H1 (cell line): ENCODE measurements at regions not wholly inside any gene's neighbourhood (a gene's known extent, or its start where the extent isn't known, plus 50 kb on each side); places are given as distances from the start of the nearest gene placed in this dataset.

ENCODE experiments used
- CTCF ChIA-PET: fragments of 300-600 bp; sonication (Branson Sonifier 250); formaldehyde crosslinking; loops from one replicate; lab custom pipeline; 2021; ENCODE audit not compliant: partially characterized antibody; lab: Charles Lee
- POLR2A ChIA-PET: fragments of 300-600 bp; sonication (Branson Sonifier 250); formaldehyde crosslinking; loops from one replicate; lab custom pipeline; 2021; ENCODE audit warnings: inconsistent platforms; ENCODE audit not compliant: partially characterized antibody; lab: Charles Lee
- DNase-seq, 2 experiments: peaks; one replicate each; pipeline versions ENCODE4 v3.0.0 to v3.0.0-alpha.2; 2010 to 2022; ENCODE audit warnings: low spot score in 2 of 2, low read depth in 1 of 2, mixed read lengths in 1 of 2
- FAIRE-seq: peaks from 2 replicates; lab custom pipeline; 2011; peaks lifted over from hg19 to GRCh38; lab: Jason Lieb, UNC
- H2AFZ ChIP-seq: 2 replicates; pipeline ENCODE4 v1.8.1; 2012; ENCODE audit warnings: low read length, inconsistent platforms
- H2AK5ac ChIP-seq: 2 replicates; pipeline ENCODE4 v1.6.1; 2013; ENCODE audit warnings: low read depth, low read length
- H2BK120ac ChIP-seq: replicated peaks from 2 replicates; pipeline ENCODE3; 2013; ENCODE audit warnings: low read depth, low read length, inconsistent platforms
- H2BK12ac ChIP-seq: 2 replicates; pipeline ENCODE4 v1.6.1; 2013; ENCODE audit warnings: low read depth, low read length
- H2BK15ac ChIP-seq: 2 replicates; pipeline ENCODE4 v1.6.1; 2013; ENCODE audit warnings: low read length
- H2BK20ac ChIP-seq: 2 replicates; pipeline ENCODE4 v1.6.1; 2013; ENCODE audit warnings: low read length
- H2BK5ac ChIP-seq: 2 replicates; pipeline ENCODE4 v1.6.1; 2013; ENCODE audit warnings: low read depth, low read length
- H3K14ac ChIP-seq: 2 replicates; pipeline ENCODE4 v1.6.1; 2013; ENCODE audit warnings: inconsistent platforms; ENCODE audit not compliant: insufficient read length
- H3K18ac ChIP-seq: 2 replicates; pipeline ENCODE4 v1.6.1; 2013; ENCODE audit warnings: low read length; ENCODE audit errors: extremely low read depth
- H3K23ac ChIP-seq: 2 replicates; pipeline ENCODE4 v1.6.1; 2013; ENCODE audit warnings: inconsistent platforms; ENCODE audit not compliant: insufficient read length
- H3K23me2 ChIP-seq: 2 replicates; pipeline ENCODE4 v1.6.1; 2013; ENCODE audit warnings: low read depth, low read length
- H3K27ac ChIP-seq: 2 replicates; pipeline ENCODE4 v1.6.1; 2011; ENCODE audit warnings: low read depth, low read length, inconsistent platforms
- H3K27me3 ChIP-seq, 4 experiments: replicated peaks in 1 of 4; 1 replicate in 1 of 4; 2 replicates in 3 of 4; pipeline versions ENCODE4 v1.6.1 to v1.8.1; 2011 to 2013; ENCODE audit warnings: low read length in 3 of 4, mild to moderate bottlenecking in 3 of 4, inconsistent platforms in 2 of 4, mixed read lengths in 2 of 4, moderate library complexity in 1 of 4; ENCODE audit not compliant: control insufficient read depth in 3 of 4, insufficient read depth in 3 of 4; ENCODE audit errors: extremely low read depth in 1 of 4
- H3K36me3 ChIP-seq, 4 experiments: 2 replicates each; pipeline versions ENCODE4 v1.6.1 to v1.8.1; 2011 to 2013; ENCODE audit warnings: mild to moderate bottlenecking in 4 of 4, low read length in 3 of 4, moderate library complexity in 2 of 4, control low read depth in 1 of 4, inconsistent platforms in 1 of 4; ENCODE audit not compliant: insufficient read depth in 4 of 4, control insufficient read depth in 2 of 4
- H3K4ac ChIP-seq: replicated peaks from 2 replicates; pipeline ENCODE3; 2013; ENCODE audit warnings: low read length, low read depth, mixed read lengths, inconsistent platforms; ENCODE audit not compliant: insufficient read length
- H3K4me1 ChIP-seq, 4 experiments: replicated peaks in 1 of 4; 1 replicate in 1 of 4; 2 replicates in 3 of 4; pipeline versions ENCODE4 v1.6.1 to v1.8.1; 2011 to 2013; ENCODE audit warnings: low read length in 3 of 4, inconsistent platforms in 2 of 4, mixed read lengths in 1 of 4; ENCODE audit not compliant: insufficient read depth in 4 of 4, control insufficient read depth in 3 of 4
- H3K4me2 ChIP-seq, 2 experiments: 2 replicates each; pipeline versions ENCODE4 v1.6.1 to v1.8.1; 2011 to 2013; ENCODE audit warnings: low read depth in 2 of 2, low read length in 2 of 2, control low read depth in 1 of 2, inconsistent platforms in 1 of 2, mild to moderate bottlenecking in 1 of 2; ENCODE audit not compliant: insufficient read depth in 1 of 2
- H3K4me3 ChIP-seq, 4 experiments: fragments of 200-600, 300-600 bp in 1 of 4; sonication (generic), shearing (Covaris generic), sonication (Bioruptor Twin) in 1 of 4; 2 replicates each; pipeline versions ENCODE4 v1.5.1 to v1.8.1; 2011 to 2016; ENCODE audit warnings: low read length in 4 of 4, low read depth in 3 of 4, control low read depth in 2 of 4, inconsistent platforms in 2 of 4, mild to moderate bottlenecking in 2 of 4, mixed read lengths in 1 of 4, moderate library complexity in 1 of 4; ENCODE audit not compliant: insufficient read depth in 2 of 4; ENCODE audit errors: extremely low read depth in 1 of 4
- H3K56ac ChIP-seq: replicated peaks from 2 replicates; pipeline ENCODE3; 2013; ENCODE audit warnings: low read depth, mild to moderate bottlenecking, mixed read lengths, low read length, inconsistent platforms; ENCODE audit not compliant: insufficient read length
- H3K79me1 ChIP-seq: 2 replicates; pipeline ENCODE4 v1.6.1; 2013; ENCODE audit warnings: low read depth, low read length, control low read depth
- H3K79me2 ChIP-seq, 2 experiments: 2 replicates each; pipeline versions ENCODE4 v1.6.1 to v1.8.1; 2012 to 2013; ENCODE audit warnings: low read length in 2 of 2, mild to moderate bottlenecking in 2 of 2, inconsistent platforms in 1 of 2; ENCODE audit not compliant: insufficient read depth in 2 of 2, control insufficient read depth in 1 of 2
- H3K9ac ChIP-seq, 4 experiments: replicated peaks in 1 of 4; 1 replicate in 1 of 4; 2 replicates in 3 of 4; pipeline versions ENCODE4 v1.6.1 to v1.8.1; 2011 to 2013; ENCODE audit warnings: low read depth in 3 of 4, low read length in 3 of 4, control low read depth in 2 of 4, mild to moderate bottlenecking in 2 of 4, moderate library complexity in 2 of 4, inconsistent platforms in 1 of 4; ENCODE audit errors: extremely low read depth in 1 of 4
- H3K9me3 ChIP-seq, 2 experiments: 2 replicates each; pipeline versions ENCODE4 v1.6.1 to v1.8.1; 2012 to 2013; ENCODE audit warnings: mild to moderate bottlenecking in 2 of 2, moderate library complexity in 2 of 2, control low read depth in 1 of 2, inconsistent platforms in 1 of 2, low read depth in 1 of 2, low read length in 1 of 2, mixed read lengths in 1 of 2; ENCODE audit not compliant: insufficient read depth in 2 of 2
- H4K20me1 ChIP-seq, 2 experiments: replicated peaks in 1 of 2; 2 replicates each; pipeline versions ENCODE3 to v1.8.1; 2011 to 2013; ENCODE audit warnings: inconsistent platforms in 2 of 2, low read length in 2 of 2, mild to moderate bottlenecking in 1 of 2; ENCODE audit not compliant: insufficient read depth in 2 of 2, control insufficient read depth in 1 of 2
- H4K5ac ChIP-seq: 2 replicates; pipeline ENCODE4 v1.6.1; 2013; ENCODE audit warnings: low read length, low read depth, mixed read lengths, inconsistent platforms; ENCODE audit not compliant: insufficient read length
- H4K8ac ChIP-seq: 2 replicates; pipeline ENCODE4 v1.8.0; 2013; ENCODE audit warnings: mild to moderate bottlenecking, moderate library complexity, low read length, inconsistent platforms; ENCODE audit not compliant: insufficient read depth; ENCODE audit errors: extremely low read depth
- H4K91ac ChIP-seq: replicated peaks from 2 replicates; pipeline ENCODE3; 2013; ENCODE audit warnings: low read length, mixed read lengths, inconsistent platforms; ENCODE audit not compliant: insufficient read length
- CBX5 ChIP-seq: fragments of 300-800, 300-1000 bp; sonication (generic); IDR thresholded peaks from 2 replicates; pipeline ENCODE4 v1.7.1; 2016; ENCODE audit warnings: antibody characterized with exemption, low read length, low read depth
- CHD2 ChIP-seq: IDR thresholded peaks from 2 replicates; pipeline ENCODE4 v1.6.1; 2012; ENCODE audit warnings: low read length, improper control_type of control experiment
- CREB1 ChIP-seq: IDR thresholded peaks from 2 replicates; pipeline ENCODE4 v1.6.1; 2012; ENCODE audit warnings: inconsistent platforms
- HDAC2 ChIP-seq, 2 experiments: fragments of 300-600 bp in 1 of 2; sonication (generic) in 1 of 2; IDR thresholded peaks; 2 replicates each; pipeline ENCODE4 v1.6.1; 2011 to 2012; ENCODE audit warnings: low read depth in 2 of 2, low read length in 2 of 2, mild to moderate bottlenecking in 2 of 2, moderate library complexity in 2 of 2, borderline replicate concordance in 1 of 2, inconsistent platforms in 1 of 2
- POLR2AphosphoS5 ChIP-seq: IDR thresholded peaks from 2 replicates; pipeline ENCODE4 v1.6.1; 2011; ENCODE audit warnings: low read depth, low read length
- RAD21 ChIP-seq, 2 experiments: IDR thresholded peaks in 1 of 2; conservative IDR thresholded peaks in 1 of 2; 2 replicates each; pipeline ENCODE4 v1.6.1; 2011; ENCODE audit warnings: low read depth in 2 of 2, low read length in 2 of 2, improper control_type of control experiment in 1 of 2, inconsistent platforms in 1 of 2, mild to moderate bottlenecking in 1 of 2, moderate library complexity in 1 of 2
- TAF1 ChIP-seq: IDR thresholded peaks from 2 replicates; pipeline ENCODE4 v1.6.1; 2011; ENCODE audit warnings: mild to moderate bottlenecking, low read depth, low read length
- TAF7 ChIP-seq: optimal IDR thresholded peaks from 2 replicates; pipeline ENCODE3; 2011; ENCODE audit warnings: low read depth, mild to moderate bottlenecking, inconsistent platforms, low read length, moderate library complexity, borderline replicate concordance
- ZNF274 ChIP-seq: IDR thresholded peaks from 2 replicates; pipeline ENCODE4 v1.7.0; 2012; ENCODE audit warnings: low read length, borderline replicate concordance; ENCODE audit errors: extremely low read depth
- WGBS, 2 experiments: shearing (Covaris generic) in 1 of 2; methylation state at CpG; one replicate each; pipeline versions ENCODE4 v1.1.6 to v1.1.7; 2013 to 2015; ENCODE audit warnings: low lambda C conversion rate in 2 of 2, mixed read lengths in 2 of 2, inconsistent platforms in 1 of 2, low coverage in 1 of 2, missing lambda C conversion rate in 1 of 2; ENCODE audit not compliant: insufficient replicate concordance in 2 of 2, insufficient coverage in 1 of 2, insufficient read length in 1 of 2; ENCODE audit errors: extremely low coverage in 1 of 2, missing lambda C conversion rate in 1 of 2; 5-methylcytosine and 5-hydroxymethylcytosine counted together
- TF ChIP-seq, protein P1 (sequence below): IDR thresholded peaks from 2 replicates; pipeline ENCODE4 v1.6.1; 2012; ENCODE audit warnings: inconsistent platforms
- TF ChIP-seq, protein P2 (sequence below), 3 experiments: IDR thresholded peaks; 1 replicate in 2 of 3; 2 replicates in 1 of 3; pipeline versions ENCODE4 v1.5.1 to v1.6.1; 2011; ENCODE audit warnings: low read length in 3 of 3, mild to moderate bottlenecking in 3 of 3, inconsistent platforms in 2 of 3, low read depth in 1 of 3, moderate library complexity in 1 of 3; ENCODE audit not compliant: insufficient read depth in 1 of 3; ENCODE audit errors: control extremely low read depth in 1 of 3

DNA sequence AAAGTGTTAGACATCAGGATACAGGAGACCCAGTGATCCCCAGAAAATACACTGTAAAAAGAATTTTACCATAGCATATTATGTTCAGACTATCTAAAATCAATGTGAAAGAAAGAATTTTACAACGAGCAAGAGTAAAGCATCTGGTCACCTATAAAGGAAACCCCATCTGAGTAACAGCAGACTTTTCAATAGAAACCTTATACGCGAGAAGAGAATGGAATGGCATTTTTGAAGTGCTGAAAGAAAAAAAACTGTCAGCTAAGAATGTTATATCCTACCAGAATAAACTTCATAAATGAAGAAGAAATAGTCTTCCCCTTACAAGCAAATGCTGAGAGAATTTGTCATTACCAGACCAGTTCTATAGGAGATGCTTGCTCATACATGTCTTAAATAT is 532.1 kb upstream of the NR5A2 start:
- no peaks in the 10 kb centered on the region for H4K20me1 ChIP-seq
- H3K79me2 ChIP-seq, result no peaks in the 10 kb centered on the region
- H2BK12ac ChIP-seq, result no peak overlapping the region
- no peak overlapping the region for H2BK15ac ChIP-seq
- H2BK120ac ChIP-seq, result no peak overlapping the region
- H4K91ac ChIP-seq, result no peak overlapping the region
- no peak overlapping the region for H3K56ac ChIP-seq
- no peak overlapping the region for H3K14ac ChIP-seq
- H3K27ac ChIP-seq, result no peak overlapping the region
- no peaks in the 10 kb centered on the region for H3K36me3 ChIP-seq
- H2BK20ac ChIP-seq, result no peak overlapping the region
- H4K5ac ChIP-seq, result no peak overlapping the region
- H3K4me1 ChIP-seq, result peaks cover 0 to 2% (median 0%) of the 10 kb centered on the region in 4 experiments; a peak in 2 of 7 replicates
- FAIRE-seq (no peak), DNase-seq (no peak)
- H3K9ac ChIP-seq, result no peak overlapping the region
- no peak overlapping the region for H4K8ac ChIP-seq
- H3K4ac ChIP-seq, result no peak overlapping the region
- no peak overlapping the region for H3K23ac ChIP-seq
- no peaks in the 10 kb centered on the region for H3K79me1 ChIP-seq
- no peak overlapping the region for H2AK5ac ChIP-seq
- H3K9me3 ChIP-seq, result 0 out of 4 replicates have a peak, but pooled peaks cover 0 to 3% of the 10 kb centered on the region in 2 experiments
- CTCF ChIA-PET, result interaction anchor here (0.6 kb wide), 1 partner anchor 199 kb away, joined by 3 read pairs; no protein-coding TSS in a partner anchor
- H3K4me2 ChIP-seq, result no peak overlapping the region
- no peak overlapping the region for H3K4me3 ChIP-seq
- POLR2A ChIA-PET, result no interaction called here
- no peaks in the 10 kb centered on the region for H3K27me3 ChIP-seq
- H2BK5ac ChIP-seq, result no peak overlapping the region
- H3K18ac ChIP-seq, result no peak overlapping the region
- H2AFZ ChIP-seq, result no peak overlapping the region
- WGBS, 2 experiments, result 84% methylated on average over 3 of the region's 3 CpGs; no CpG with 5 or more reads in 1 of the 2 experiments
- H3K23me2 ChIP-seq, result no peaks in the 10 kb centered on the region
- TF ChIP-seq CREB1 (no peak), TAF1 (no peak), CHD2 (no peak), CBX5 (no peak), HDAC2 (IDR thresholded peaks at IDR 0.05; ENCODE audit: borderline replicate concordance in 1 of 2, low read depth in 2 of 2, low read length in 2 of 2) (no peak), TAF7 (no peak), RAD21 (IDR thresholded peaks at IDR 0.05 in 1 of 2, conservative IDR thresholded peaks at IDR 0.05 in 1 of 2; ENCODE audit: low read depth in 2 of 2, low read length in 2 of 2) (no peak), ZNF274 (no peak), POLR2AphosphoS5 (no peak)
- TF ChIP-seq, protein P1, sequence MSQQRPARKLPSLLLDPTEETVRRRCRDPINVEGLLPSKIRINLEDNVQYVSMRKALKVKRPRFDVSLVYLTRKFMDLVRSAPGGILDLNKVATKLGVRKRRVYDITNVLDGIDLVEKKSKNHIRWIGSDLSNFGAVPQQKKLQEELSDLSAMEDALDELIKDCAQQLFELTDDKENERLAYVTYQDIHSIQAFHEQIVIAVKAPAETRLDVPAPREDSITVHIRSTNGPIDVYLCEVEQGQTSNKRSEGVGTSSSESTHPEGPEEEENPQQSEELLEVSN, result no peak
- TF ChIP-seq, protein P2, sequence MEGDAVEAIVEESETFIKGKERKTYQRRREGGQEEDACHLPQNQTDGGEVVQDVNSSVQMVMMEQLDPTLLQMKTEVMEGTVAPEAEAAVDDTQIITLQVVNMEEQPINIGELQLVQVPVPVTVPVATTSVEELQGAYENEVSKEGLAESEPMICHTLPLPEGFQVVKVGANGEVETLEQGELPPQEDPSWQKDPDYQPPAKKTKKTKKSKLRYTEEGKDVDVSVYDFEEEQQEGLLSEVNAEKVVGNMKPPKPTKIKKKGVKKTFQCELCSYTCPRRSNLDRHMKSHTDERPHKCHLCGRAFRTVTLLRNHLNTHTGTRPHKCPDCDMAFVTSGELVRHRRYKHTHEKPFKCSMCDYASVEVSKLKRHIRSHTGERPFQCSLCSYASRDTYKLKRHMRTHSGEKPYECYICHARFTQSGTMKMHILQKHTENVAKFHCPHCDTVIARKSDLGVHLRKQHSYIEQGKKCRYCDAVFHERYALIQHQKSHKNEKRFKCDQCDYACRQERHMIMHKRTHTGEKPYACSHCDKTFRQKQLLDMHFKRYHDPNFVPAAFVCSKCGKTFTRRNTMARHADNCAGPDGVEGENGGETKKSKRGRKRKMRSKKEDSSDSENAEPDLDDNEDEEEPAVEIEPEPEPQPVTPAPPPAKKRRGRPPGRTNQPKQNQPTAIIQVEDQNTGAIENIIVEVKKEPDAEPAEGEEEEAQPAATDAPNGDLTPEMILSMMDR (IDR thresholded peaks at IDR 0.05; ENCODE audit: control extremely low read depth in 1 of 3, insufficient read depth in 1 of 3, low read depth in 1 of 3, low read length in 3 of 3), result no peak
